ENCODE measurements at regions not wholly inside any gene's neighbourhood (a gene's known extent, or its start where the extent isn't known, plus 50 kb on each side); places are given as distances from the start of the nearest gene placed in this dataset.

GRCh38 chr14:42299692-42300091 lies 693.0 kb downstream of the LRFN5 start:
- Histone ChIP-seq H3K4me1 (peaks cover 0 to 9% (median 0%) of the 10 kb centered on the region in 6 donors), H3K36me3 (no peaks in the 10 kb centered on the region), H3K27me3 (replicated peaks in 1 of 7) (no peaks in the 10 kb centered on the region), H3K9me3 (peaks cover 0 to 16% (median 0%) of the 10 kb centered on the region in 8 donors), H3K4me3 (no peak overlapping the region), H3K27ac (no peak overlapping the region)
- intact Hi-C loops (cut with DNase I; ENCODE audit: low total_unique reads) = no loop called here
- TF ChIP-seq, protein P1, sequence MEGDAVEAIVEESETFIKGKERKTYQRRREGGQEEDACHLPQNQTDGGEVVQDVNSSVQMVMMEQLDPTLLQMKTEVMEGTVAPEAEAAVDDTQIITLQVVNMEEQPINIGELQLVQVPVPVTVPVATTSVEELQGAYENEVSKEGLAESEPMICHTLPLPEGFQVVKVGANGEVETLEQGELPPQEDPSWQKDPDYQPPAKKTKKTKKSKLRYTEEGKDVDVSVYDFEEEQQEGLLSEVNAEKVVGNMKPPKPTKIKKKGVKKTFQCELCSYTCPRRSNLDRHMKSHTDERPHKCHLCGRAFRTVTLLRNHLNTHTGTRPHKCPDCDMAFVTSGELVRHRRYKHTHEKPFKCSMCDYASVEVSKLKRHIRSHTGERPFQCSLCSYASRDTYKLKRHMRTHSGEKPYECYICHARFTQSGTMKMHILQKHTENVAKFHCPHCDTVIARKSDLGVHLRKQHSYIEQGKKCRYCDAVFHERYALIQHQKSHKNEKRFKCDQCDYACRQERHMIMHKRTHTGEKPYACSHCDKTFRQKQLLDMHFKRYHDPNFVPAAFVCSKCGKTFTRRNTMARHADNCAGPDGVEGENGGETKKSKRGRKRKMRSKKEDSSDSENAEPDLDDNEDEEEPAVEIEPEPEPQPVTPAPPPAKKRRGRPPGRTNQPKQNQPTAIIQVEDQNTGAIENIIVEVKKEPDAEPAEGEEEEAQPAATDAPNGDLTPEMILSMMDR (IDR thresholded peaks at IDR 0.05 in 8 of 11, conservative IDR thresholded peaks at IDR 0.05 in 3 of 11) = no peak
- TF ChIP-seq POLR2A (IDR thresholded peaks at IDR 0.05) (no peak), POLR2AphosphoS5 (IDR thresholded peaks at IDR 0.05) (no peak)
- no peak for DNase-seq
- 43 to 55% (median 53%) methylated on average over 2 of the region's 2 CpGs for WGBS, 5 donors

- TF ChIP-seq, protein P1 (IDR thresholded peaks at IDR 0.05 in 8 of 11, conservative IDR thresholded peaks at IDR 0.05 in 3 of 11) = no peak
- TF ChIP-seq POLR2AphosphoS5 (IDR thresholded peaks at IDR 0.05) = no peak
- TF ChIP-seq POLR2A (IDR thresholded peaks at IDR 0.05) = no peak
- Histone ChIP-seq H3K27ac (no peak overlapping the region), H3K36me3 (no peaks in the 10 kb centered on the region), H3K27me3 (replicated peaks in 1 of 7) (no peaks in the 10 kb centered on the region), H3K9me3 (peaks cover 0 to 24% (median 0%) of the 10 kb centered on the region in 8 donors), H3K4me3 (no peak overlapping the region), H3K4me1 (no peaks in the 10 kb centered on the region)
- WGBS, 5 donors = 65 to 84% (median 77%) methylated on average over 1 of the region's 1 CpG
- DNase-seq = no peak
- intact Hi-C loops (cut with DNase I; ENCODE audit: low total_unique reads) = no loop called here
These were observed 686.5 kb downstream of the LRFN5 start for GRCh38 chr14:42293180-42293579.

- Histone ChIP-seq H3K36me3 (no peaks in the 10 kb centered on the region), H3K4me3 (no peak overlapping the region), H3K4me1 (no peaks in the 10 kb centered on the region), H3K9me3 (peaks cover 0 to 14% (median 13%) of the 10 kb centered on the region in 8 donors), H3K27me3 (replicated peaks in 1 of 7) (no peaks in the 10 kb centered on the region), H3K27ac (no peak overlapping the region)
- TF ChIP-seq, protein P1 (IDR thresholded peaks at IDR 0.05 in 8 of 11, conservative IDR thresholded peaks at IDR 0.05 in 3 of 11) = no peak
- TF ChIP-seq POLR2AphosphoS5 (IDR thresholded peaks at IDR 0.05) (no peak), POLR2A (IDR thresholded peaks at IDR 0.05) (no peak)
- intact Hi-C loops (cut with DNase I; ENCODE audit: low total_unique reads) = no loop called here
- DNase-seq = no peak
- 52 to 55% (median 53%) methylated on average over 2 of the region's 2 CpGs for WGBS, 5 donors
These were observed 671.2 kb downstream of the LRFN5 start for GRCh38 chr14:42277840-42278239.

- TF ChIP-seq, protein P1 (IDR thresholded peaks at IDR 0.05 in 8 of 11, conservative IDR thresholded peaks at IDR 0.05 in 3 of 11) = no peak
- no peak for TF ChIP-seq POLR2AphosphoS5 (IDR thresholded peaks at IDR 0.05)
- TF ChIP-seq POLR2A (IDR thresholded peaks at IDR 0.05) = no peak
- Histone ChIP-seq H3K27me3 (replicated peaks in 1 of 7) (no peaks in the 10 kb centered on the region), H3K27ac (no peak overlapping the region), H3K4me1 (no peaks in the 10 kb centered on the region), H3K4me3 (no peak overlapping the region), H3K36me3 (no peaks in the 10 kb centered on the region), H3K9me3 (peaks cover 0 to 11% (median 2%) of the 10 kb centered on the region in 8 donors)
- intact Hi-C loops (cut with DNase I; ENCODE audit: low total_unique reads) = no loop called here
- 67 to 94% (median 70%) methylated on average over 1 of the region's 1 CpG for WGBS, 5 donors
- no peak for DNase-seq
These were observed 662.6 kb downstream of the LRFN5 start for GRCh38 chr14:42269234-42269633.

All from spleen (tissue), 11 donors.